ENCODE measurements at regions not wholly inside any gene's neighbourhood (a gene's known extent, or its start where the extent isn't known, plus 50 kb on each side); places are given as distances from the start of the nearest gene placed in this dataset.

GRCh38 chrX:39675619-39676018, 422.1 kb downstream of the BCOR start:
- Histone ChIP-seq H2BK15ac (ENCODE audit: low read depth, low read length) (no peak overlapping the region), H2AK5ac (ENCODE audit: insufficient read length, low read length) (no peak overlapping the region), H3K23ac (ENCODE audit: insufficient read length, low read depth, low read length) (no peak overlapping the region), H3K4ac (ENCODE audit: low read depth, low read length) (no peak overlapping the region), H3K18ac (ENCODE audit: insufficient read length, low read depth, low read length) (no peak overlapping the region), H3K79me1 (ENCODE audit: insufficient read depth, low read depth, low read length, poor library complexity, severe bottlenecking) (no peaks in the 10 kb centered on the region), H2AFZ (ENCODE audit: low read length) (no peak overlapping the region), H4K5ac (ENCODE audit: insufficient read length, low read depth, low read length) (no peak overlapping the region), H3K9me3 (ENCODE audit: control insufficient read depth, low read depth, low read length) (no peaks in the 10 kb centered on the region), H4K20me1 (ENCODE audit: control insufficient read depth, insufficient read depth, insufficient read length) (no peaks in the 10 kb centered on the region), H2BK5ac (ENCODE audit: insufficient read length, low read length) (no peak overlapping the region), H4K91ac (ENCODE audit: insufficient read length, low read depth, low read length) (no peak overlapping the region), H3K27me3 (ENCODE audit: insufficient read depth, low read length) (no peaks in the 10 kb centered on the region), H3K23me2 (ENCODE audit: insufficient read length, low read depth, low read length, poor library complexity, severe bottlenecking) (no peaks in the 10 kb centered on the region), H3K4me2 (ENCODE audit: insufficient read depth, insufficient read length, low read length) (no peak overlapping the region), H3K79me2 (ENCODE audit: insufficient read depth, low read length) (no peaks in the 10 kb centered on the region), H2BK20ac (ENCODE audit: low read depth, low read length, poor library complexity, severe bottlenecking) (no peak overlapping the region), H2BK120ac (ENCODE audit: low read depth, low read length, poor library complexity, severe bottlenecking) (no peak overlapping the region), H3K14ac (ENCODE audit: insufficient read depth, low read length) (no peak overlapping the region), H3K27ac (ENCODE audit: insufficient read length, low read depth, low read length) (no peak overlapping the region), H4K8ac (replicated peaks; ENCODE audit: insufficient read length, low read depth, low read length) (no peak overlapping the region), H3K56ac (ENCODE audit: insufficient read length, low read depth, low read length) (no peak overlapping the region), H3T11ph (ENCODE audit: low read length) (no peak overlapping the region), H2BK12ac (ENCODE audit: insufficient read length, low read depth, low read length) (no peak overlapping the region), H3K9ac (ENCODE audit: extremely low read depth, insufficient read length, low read length) (no peak overlapping the region), H3K4me1 (ENCODE audit: insufficient read depth, low read length) (peaks cover 4% of the 10 kb centered on the region; the same call in 1 of the 2 replicates)
- no CpG with 5 or more reads among the region's 2 CpGs for WGBS (ENCODE audit: extremely low coverage, insufficient read length, low lambda C conversion rate)
- no peak for TF ChIP-seq CTCF (conservative IDR thresholded peaks at IDR 0.05)
- Mint-ChIP-seq H3K9me3 (peaks cover 67 to 74% of the 10 kb centered on the region in 2 experiments), H3K4me3 (no peak overlapping the region), H3K36me3 (ENCODE audit: insufficient read depth in 1 of 3, low read depth in 3 of 3) (peaks cover 2 to 13% (median 3%) of the 10 kb centered on the region in 3 experiments), H3K27me3 (ENCODE audit: low read depth) (peaks cover 11% of the 10 kb centered on the region; the same call in 1 of the 2 replicates), H3K4me1 (peaks cover 5 to 8% of the 10 kb centered on the region in 2 experiments; a peak in 3 of 4 replicates), H3K27ac (no peak overlapping the region)
- no peak for DNase-seq

All from H9 (cell line).